GM12874 (cell line): ENCODE measurements at regions not wholly inside any gene's neighbourhood (a gene's known extent, or its start where the extent isn't known, plus 50 kb on each side); places are given as distances from the start of the nearest gene placed in this dataset.

Experiments used
- TF ChIP-seq, protein P1 (sequence below): IDR thresholded peaks from 2 replicates; pipeline ENCODE4 v1.5.1; 2011; ENCODE audit warnings: low read depth, mild to moderate bottlenecking, control low read depth, low read length, moderate library complexity; ENCODE audit not compliant: insufficient read depth

DNA sequence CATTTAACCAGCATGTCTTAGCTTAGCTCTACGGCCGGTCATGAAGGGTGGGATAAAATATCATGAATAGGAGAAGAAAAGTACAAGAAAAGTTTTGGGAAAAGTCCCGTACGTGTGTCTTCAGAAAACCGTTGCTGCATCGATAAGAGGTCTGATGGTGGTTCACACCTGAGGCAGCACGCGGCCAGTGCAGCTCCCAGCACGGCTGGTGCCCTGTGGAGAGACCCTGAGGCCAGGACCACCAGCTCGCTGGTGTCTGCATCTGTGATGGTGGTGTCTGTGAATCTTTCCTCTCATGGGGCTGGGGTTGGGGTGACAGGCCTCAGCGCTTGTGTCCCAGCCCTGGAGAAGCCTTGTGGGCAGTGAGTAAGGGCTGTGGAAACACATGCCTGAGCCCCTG is 148.9 kb upstream of the IRX4 start:
- TF ChIP-seq, protein P1, sequence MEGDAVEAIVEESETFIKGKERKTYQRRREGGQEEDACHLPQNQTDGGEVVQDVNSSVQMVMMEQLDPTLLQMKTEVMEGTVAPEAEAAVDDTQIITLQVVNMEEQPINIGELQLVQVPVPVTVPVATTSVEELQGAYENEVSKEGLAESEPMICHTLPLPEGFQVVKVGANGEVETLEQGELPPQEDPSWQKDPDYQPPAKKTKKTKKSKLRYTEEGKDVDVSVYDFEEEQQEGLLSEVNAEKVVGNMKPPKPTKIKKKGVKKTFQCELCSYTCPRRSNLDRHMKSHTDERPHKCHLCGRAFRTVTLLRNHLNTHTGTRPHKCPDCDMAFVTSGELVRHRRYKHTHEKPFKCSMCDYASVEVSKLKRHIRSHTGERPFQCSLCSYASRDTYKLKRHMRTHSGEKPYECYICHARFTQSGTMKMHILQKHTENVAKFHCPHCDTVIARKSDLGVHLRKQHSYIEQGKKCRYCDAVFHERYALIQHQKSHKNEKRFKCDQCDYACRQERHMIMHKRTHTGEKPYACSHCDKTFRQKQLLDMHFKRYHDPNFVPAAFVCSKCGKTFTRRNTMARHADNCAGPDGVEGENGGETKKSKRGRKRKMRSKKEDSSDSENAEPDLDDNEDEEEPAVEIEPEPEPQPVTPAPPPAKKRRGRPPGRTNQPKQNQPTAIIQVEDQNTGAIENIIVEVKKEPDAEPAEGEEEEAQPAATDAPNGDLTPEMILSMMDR = no peak

DNA sequence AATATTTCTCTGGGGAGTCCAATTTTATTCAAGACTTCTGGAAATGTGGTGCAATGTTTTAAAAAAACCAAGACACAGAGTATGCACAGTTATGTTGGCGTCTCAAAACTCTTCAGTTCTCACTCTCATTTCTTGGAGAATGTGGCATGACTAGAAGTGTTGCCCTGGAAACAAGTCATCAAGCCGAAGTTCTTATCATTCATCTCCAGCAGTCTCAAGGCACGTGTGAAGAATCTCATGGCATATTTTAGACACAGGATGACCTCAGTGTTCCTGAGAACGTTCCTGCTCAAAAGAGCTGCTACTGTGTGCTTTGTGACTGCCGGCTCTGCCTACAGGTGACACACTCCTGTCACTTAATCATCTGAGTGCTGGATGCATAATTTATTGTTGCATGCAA is 147.4 kb upstream of the IRX4 start:
- TF ChIP-seq, protein P1 = no peak

DNA sequence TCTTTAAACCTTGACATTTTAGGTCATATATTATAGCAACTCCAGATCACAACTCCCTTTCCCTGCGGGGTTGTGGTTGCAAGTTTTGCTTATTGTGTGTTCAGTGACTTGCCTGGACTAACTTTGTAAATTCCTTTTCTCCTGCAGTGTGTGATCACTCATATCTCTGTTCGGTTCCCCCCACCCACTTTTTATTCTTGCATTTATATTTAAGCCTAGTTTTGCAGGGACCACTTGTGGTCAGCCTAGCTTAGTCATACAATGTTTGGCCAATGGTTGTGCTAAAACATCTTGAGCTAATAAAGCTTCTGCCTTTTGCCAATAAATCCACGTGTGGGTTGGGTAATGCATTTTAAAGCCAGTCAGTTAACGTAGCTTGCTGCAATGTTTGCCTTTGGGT is 146.5 kb upstream of the IRX4 start:
- TF ChIP-seq, protein P1 = no peak

DNA sequence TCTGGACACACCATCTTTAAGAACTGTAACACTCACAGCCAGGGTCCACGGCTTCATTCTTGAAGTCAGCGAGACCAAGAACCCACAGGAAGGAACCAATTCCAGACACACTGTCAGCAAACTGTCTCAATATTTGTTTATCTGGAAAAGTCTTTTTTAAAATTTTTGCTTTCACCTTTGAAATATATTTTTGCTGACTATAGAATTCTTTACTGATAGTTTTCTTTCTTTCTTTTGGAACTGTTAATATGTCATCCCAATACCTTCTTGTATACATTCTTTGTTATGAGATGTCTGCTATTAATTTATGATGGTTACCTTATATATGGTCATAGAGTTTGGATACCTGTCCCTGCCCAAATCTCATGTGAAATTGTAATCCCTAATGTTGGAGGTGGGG is 145.1 kb upstream of the IRX4 start:
- TF ChIP-seq, protein P1 = no peak

DNA sequence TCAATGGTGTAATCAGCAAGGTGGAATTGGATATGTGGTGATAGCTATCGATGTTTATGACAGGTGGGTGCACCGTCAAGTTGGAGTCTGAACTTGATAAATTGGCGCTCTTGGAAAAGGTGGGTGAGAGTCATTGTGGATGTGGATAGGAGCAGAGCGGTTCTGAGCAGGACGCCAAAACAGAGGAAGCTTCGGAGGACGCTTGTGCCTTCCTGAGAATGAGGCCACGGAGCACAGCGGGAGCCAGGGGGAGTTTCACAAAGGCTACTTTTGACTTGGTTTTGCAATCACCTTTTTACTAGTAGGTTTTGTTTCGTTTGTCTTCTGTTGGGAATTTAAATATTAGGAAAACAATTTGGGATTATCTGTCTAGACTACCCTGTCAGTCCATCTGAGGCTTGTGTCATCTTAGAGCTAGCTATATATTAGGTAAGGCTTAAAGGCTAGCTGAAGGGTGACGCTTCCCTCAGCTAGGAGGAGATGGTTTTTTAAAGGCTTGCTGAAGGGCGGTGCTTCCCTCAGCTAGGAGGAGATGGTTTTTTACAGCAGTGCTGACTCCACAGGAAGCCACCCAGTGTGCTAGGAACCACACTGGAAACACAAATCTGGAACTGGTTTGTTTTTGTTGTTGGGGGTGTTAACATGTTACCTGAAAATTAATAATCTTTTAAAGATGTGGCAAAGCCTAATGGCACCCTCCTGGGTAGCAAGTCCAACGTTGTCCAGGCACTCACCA is 142.4 kb upstream of the IRX4 start:
- TF ChIP-seq, protein P1 = no peak

GRCh38 chr5:2023196-2023595 is 140.5 kb upstream of the IRX4 start:
- TF ChIP-seq, protein P1 = no peak

DNA sequence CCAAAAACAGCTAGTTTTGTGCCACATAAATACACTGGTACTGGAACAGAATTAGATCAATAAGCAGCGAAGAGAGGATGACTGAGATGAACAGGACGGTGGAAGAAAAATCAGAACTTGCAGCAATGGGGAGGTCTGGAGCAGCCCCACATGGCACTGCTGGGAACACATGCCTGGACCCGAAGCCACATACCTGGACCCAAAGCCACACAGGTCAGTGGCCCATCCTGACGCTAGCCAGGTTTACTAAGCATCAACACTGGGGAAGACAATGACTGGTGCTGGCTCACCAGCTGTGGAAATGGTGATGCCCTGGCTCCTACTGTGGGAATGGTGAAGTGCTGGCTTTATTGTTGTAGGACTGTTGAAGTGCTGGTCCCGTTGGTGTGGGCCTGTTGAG is 139.7 kb upstream of the IRX4 start:
- TF ChIP-seq, protein P1 = no peak
